WERI-Rb-1 (cell line): ENCODE measurements at regions not wholly inside any gene's neighbourhood (a gene's known extent, or its start where the extent isn't known, plus 50 kb on each side); places are given as distances from the start of the nearest gene placed in this dataset.

Experiments
- DNase-seq: peaks from one replicate; pipeline ENCODE4 v3.0.0-alpha.2; 2020
- H3K27ac ChIP-seq: fragments of 250-450 bp; sonication (Bioruptor Pico); 2 replicates; pipeline ENCODE4 v1.5.1; 2020; ENCODE audit warnings: mild to moderate bottlenecking, moderate library complexity
- H3K27me3 ChIP-seq: fragments of 250-450 bp; sonication (Bioruptor Pico); 2 replicates; pipeline ENCODE4 v1.5.1; 2021; ENCODE audit warnings: mild to moderate bottlenecking, low read depth, moderate library complexity; ENCODE audit not compliant: insufficient read depth, severe bottlenecking
- H3K36me3 ChIP-seq: fragments of 250-450 bp; sonication (Bioruptor Pico); 2 replicates; pipeline ENCODE4 v1.5.1; 2020; ENCODE audit warnings: mild to moderate bottlenecking, moderate library complexity
- H3K4me3 ChIP-seq: 2 replicates; pipeline ENCODE4 v1.5.1; 2011; ENCODE audit warnings: low read depth, mild to moderate bottlenecking, control low read depth, low read length
- H3K9me3 ChIP-seq: fragments of 250-450 bp; sonication (Bioruptor Pico); 2 replicates; pipeline ENCODE4 v1.5.1; 2021; ENCODE audit warnings: mild to moderate bottlenecking, moderate library complexity; ENCODE audit not compliant: severe bottlenecking
- TF ChIP-seq, protein P1 (sequence below): IDR thresholded peaks from 2 replicates; pipeline ENCODE4 v1.5.1; 2011; ENCODE audit warnings: low read depth, mild to moderate bottlenecking, control low read depth, inconsistent platforms, low read length

GRCh38 chr16:85413691-85414663 lies 199.1 kb upstream of the GSE1 start:
- H3K27me3 ChIP-seq = no peaks in the 10 kb centered on the region
- no peak overlapping the region for H3K4me3 ChIP-seq
- H3K27ac ChIP-seq = no peak overlapping the region
- TF ChIP-seq, protein P1, sequence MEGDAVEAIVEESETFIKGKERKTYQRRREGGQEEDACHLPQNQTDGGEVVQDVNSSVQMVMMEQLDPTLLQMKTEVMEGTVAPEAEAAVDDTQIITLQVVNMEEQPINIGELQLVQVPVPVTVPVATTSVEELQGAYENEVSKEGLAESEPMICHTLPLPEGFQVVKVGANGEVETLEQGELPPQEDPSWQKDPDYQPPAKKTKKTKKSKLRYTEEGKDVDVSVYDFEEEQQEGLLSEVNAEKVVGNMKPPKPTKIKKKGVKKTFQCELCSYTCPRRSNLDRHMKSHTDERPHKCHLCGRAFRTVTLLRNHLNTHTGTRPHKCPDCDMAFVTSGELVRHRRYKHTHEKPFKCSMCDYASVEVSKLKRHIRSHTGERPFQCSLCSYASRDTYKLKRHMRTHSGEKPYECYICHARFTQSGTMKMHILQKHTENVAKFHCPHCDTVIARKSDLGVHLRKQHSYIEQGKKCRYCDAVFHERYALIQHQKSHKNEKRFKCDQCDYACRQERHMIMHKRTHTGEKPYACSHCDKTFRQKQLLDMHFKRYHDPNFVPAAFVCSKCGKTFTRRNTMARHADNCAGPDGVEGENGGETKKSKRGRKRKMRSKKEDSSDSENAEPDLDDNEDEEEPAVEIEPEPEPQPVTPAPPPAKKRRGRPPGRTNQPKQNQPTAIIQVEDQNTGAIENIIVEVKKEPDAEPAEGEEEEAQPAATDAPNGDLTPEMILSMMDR = no peak
- H3K9me3 ChIP-seq = peaks cover 2% of the 10 kb centered on the region
- H3K36me3 ChIP-seq = no peaks in the 10 kb centered on the region
- no peak for DNase-seq

- peak; percentile 72 for DNase-seq
- H3K27ac ChIP-seq = peak overlapping the region; percentile 66
- H3K36me3 ChIP-seq = no peaks in the 10 kb centered on the region
- H3K4me3 ChIP-seq = no peak overlapping the region
- TF ChIP-seq, protein P1 = no peak
- H3K9me3 ChIP-seq = peaks cover 2% of the 10 kb centered on the region
- no peaks in the 10 kb centered on the region for H3K27me3 ChIP-seq
These were observed 197.7 kb upstream of the GSE1 start for GRCh38 chr16:85415196-85416090.

DNA sequence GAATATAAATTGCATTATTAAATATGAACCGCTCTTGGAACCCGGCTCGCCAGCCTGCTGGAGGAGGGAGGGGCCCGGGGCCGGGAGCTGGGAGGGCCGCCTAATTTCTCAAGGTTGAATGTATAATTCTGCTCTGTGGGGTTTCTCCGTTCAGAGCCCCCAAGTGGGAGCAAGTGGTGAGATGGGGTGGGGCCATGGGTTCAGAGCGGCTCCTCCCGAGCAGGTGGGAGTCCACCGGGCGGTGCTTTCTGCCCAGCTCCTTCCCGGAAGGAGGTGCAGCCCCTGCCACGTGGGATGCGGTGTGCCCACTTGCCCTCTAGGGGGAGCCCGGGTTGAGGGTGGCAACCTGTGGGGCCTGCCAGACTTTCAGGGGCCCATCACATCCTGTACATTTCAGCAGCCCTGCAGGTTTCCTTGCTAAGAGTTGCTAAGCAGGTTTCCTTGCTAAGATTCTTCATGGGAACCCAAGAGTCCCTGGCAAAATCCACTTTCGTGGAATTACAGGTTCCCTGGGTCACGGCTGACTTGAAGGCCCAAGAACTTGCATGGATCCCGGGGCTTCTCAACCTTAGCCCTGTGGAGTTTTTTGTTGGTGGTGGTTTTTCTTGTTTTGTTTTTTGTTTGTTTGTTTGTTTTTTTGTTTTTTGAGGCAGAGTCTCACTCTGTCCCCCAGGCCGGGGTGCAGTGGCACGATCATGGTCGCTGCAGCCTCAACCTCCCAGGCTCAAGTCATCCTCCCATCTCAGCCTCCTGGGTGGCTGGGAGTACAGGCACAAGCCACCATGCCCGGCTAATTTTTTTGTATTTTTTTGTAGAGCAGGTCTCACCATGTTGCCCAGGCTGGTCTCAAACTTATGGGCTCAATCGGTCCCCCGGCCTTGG lies 196.7 kb upstream of the GSE1 start:
- H3K9me3 ChIP-seq = peaks cover 2% of the 10 kb centered on the region
- no peaks in the 10 kb centered on the region for H3K36me3 ChIP-seq
- TF ChIP-seq, protein P1 = peak; percentile 62
- no peaks in the 10 kb centered on the region for H3K27me3 ChIP-seq
- peak overlapping the region; percentile 66 for H3K27ac ChIP-seq
- no peak overlapping the region for H3K4me3 ChIP-seq
- peak; percentile 77 for DNase-seq

DNA sequence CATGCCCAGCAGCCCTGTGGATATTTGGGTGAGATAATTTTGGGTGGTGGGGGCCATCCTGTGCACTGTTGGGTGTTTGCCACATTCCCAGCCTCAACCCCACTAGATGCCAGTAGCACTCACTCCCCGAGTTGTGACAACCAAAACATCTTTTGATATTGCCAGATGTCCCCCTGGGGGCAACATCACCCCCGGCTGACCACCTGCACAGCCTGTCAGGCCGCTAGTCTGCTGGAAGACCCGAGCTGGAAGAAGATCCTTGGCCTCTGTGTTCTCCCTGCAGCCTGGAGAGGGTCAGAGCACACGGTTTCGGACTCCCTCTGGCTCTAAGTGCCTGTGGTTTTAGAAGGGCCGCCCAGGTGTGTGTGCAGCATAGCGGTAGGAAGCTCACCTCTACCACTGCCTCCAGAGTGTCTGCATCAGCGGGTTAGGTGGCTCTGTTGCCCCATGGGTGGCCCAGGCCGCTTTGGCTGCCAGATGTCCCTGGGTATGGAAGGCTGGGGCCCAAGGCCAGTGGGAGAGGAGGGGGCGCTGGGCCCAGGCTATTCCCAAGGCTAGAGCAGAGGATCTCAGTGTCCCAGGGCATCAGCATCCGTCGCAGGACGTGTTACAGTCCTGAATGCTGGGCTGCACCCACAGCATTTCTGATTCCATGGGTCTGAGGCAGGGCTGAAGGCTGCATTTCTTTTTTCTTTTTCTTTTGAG lies 195.8 kb upstream of the GSE1 start:
- peak overlapping the region; percentile 39 for H3K27ac ChIP-seq
- no peaks in the 10 kb centered on the region for H3K36me3 ChIP-seq
- TF ChIP-seq, protein P1 = no peak
- H3K4me3 ChIP-seq = no peak overlapping the region
- H3K27me3 ChIP-seq = no peaks in the 10 kb centered on the region
- DNase-seq = no peak
- H3K9me3 ChIP-seq = peaks cover 2% of the 10 kb centered on the region
